Liver (tissue), 8 donors: ENCODE measurements at regions not wholly inside any gene's neighbourhood (a gene's known extent, or its start where the extent isn't known, plus 50 kb on each side); places are given as distances from the start of the nearest gene placed in this dataset.

Source experiments
- DNase-seq: peaks from one replicate; pipeline ENCODE4 v3.0.0-alpha.2; 2017; ENCODE audit warnings: low spot score
- H3K27ac ChIP-seq, 2 donors: one replicate each; pipeline ENCODE4 v1.7.0; 2013; ENCODE audit warnings: inconsistent platforms in 2 of 2, low read length in 2 of 2, control low read depth in 1 of 2, low read depth in 1 of 2, mild to moderate bottlenecking in 1 of 2
- H3K27me3 ChIP-seq, 4 donors: one replicate each; pipeline versions ENCODE4 v1.6.1 to v1.7.0; 2013; ENCODE audit warnings: low read length in 3 of 4, inconsistent platforms in 1 of 4, mild to moderate bottlenecking in 1 of 4, moderate library complexity in 1 of 4; ENCODE audit not compliant: control insufficient read depth in 4 of 4, insufficient read depth in 4 of 4
- H3K36me3 ChIP-seq, 4 donors: one replicate each; pipeline versions ENCODE4 v1.6.1 to v1.7.0; 2013; ENCODE audit warnings: low read length in 3 of 4, mild to moderate bottlenecking in 3 of 4, low read depth in 1 of 4, moderate library complexity in 1 of 4; ENCODE audit not compliant: control insufficient read depth in 4 of 4, insufficient read depth in 3 of 4
- H3K4me1 ChIP-seq, 4 donors: one replicate each; pipeline versions ENCODE4 v1.6.1 to v1.7.0; 2013; ENCODE audit warnings: low read length in 3 of 4, mild to moderate bottlenecking in 3 of 4, moderate library complexity in 1 of 4; ENCODE audit not compliant: control insufficient read depth in 4 of 4, insufficient read depth in 4 of 4
- H3K4me3 ChIP-seq, 3 donors: one replicate each; pipeline versions ENCODE4 v1.6.1 to v1.7.0; 2013; ENCODE audit warnings: low read length in 3 of 3, control low read depth in 1 of 3, low read depth in 1 of 3, mild to moderate bottlenecking in 1 of 3
- H3K9ac ChIP-seq, 2 donors: one replicate each; pipeline ENCODE4 v1.7.0; 2013; ENCODE audit warnings: low read length in 2 of 2, mild to moderate bottlenecking in 2 of 2, moderate library complexity in 2 of 2, control low read depth in 1 of 2, low read depth in 1 of 2
- H3K9me3 ChIP-seq, 4 donors: one replicate each; pipeline versions ENCODE4 v1.6.1 to v1.7.0; 2013; ENCODE audit warnings: low read length in 3 of 4; ENCODE audit not compliant: control insufficient read depth in 4 of 4
- EGR1 ChIP-seq, 2 donors: IDR thresholded peaks; 2 replicates each; pipeline ENCODE4 v1.6.1; 2016 to 2018; ENCODE audit warnings: antibody characterized with exemption in 2 of 2, low read depth in 2 of 2
- FOXA2 ChIP-seq: IDR thresholded peaks from 2 replicates; pipeline ENCODE4 v1.6.1; 2016; ENCODE audit warnings: antibody characterized with exemption
- GABPA ChIP-seq, 2 donors: IDR thresholded peaks in 1 of 2; conservative IDR thresholded peaks in 1 of 2; 2 replicates each; pipeline ENCODE4 v1.6.1; 2016; ENCODE audit warnings: antibody characterized with exemption in 2 of 2, mild to moderate bottlenecking in 1 of 2, moderate library complexity in 1 of 2
- HNF4G ChIP-seq: IDR thresholded peaks from 2 replicates; pipeline ENCODE4 v1.6.1; 2016; ENCODE audit warnings: antibody characterized with exemption
- RAD21 ChIP-seq, 2 donors: IDR thresholded peaks; 2 replicates each; pipeline ENCODE4 v1.6.1; 2016; ENCODE audit warnings: antibody characterized with exemption in 2 of 2, mild to moderate bottlenecking in 2 of 2
- RXRA ChIP-seq, 2 donors: IDR thresholded peaks; 2 replicates each; pipeline ENCODE4 v1.6.1; 2017 to 2018; ENCODE audit warnings: antibody characterized with exemption in 2 of 2, mild to moderate bottlenecking in 1 of 2
- WGBS: extraction: QIAGEN DNeasy Blood & Tissue Kit; methylation state at CpG from one replicate; pipeline ENCODE4 v1.1.7; 2013; 5-methylcytosine and 5-hydroxymethylcytosine counted together
- TF ChIP-seq, protein P1 (sequence below): IDR thresholded peaks from 2 replicates; pipeline ENCODE4 v1.6.1; 2016; ENCODE audit warnings: antibody characterized with exemption, mild to moderate bottlenecking
- TF ChIP-seq, protein P2 (sequence below): IDR thresholded peaks from 2 replicates; pipeline ENCODE4 v1.6.1; 2016; ENCODE audit warnings: antibody characterized with exemption
- TF ChIP-seq, protein P3 (sequence below): fragments of 150-350 bp; IDR thresholded peaks from 2 replicates; pipeline ENCODE4 v1.5.1; 2017; ENCODE audit warnings: improper control_type of control experiment, low read depth, low read length; ENCODE audit not compliant: missing input control
- TF ChIP-seq, protein P4 (sequence below): IDR thresholded peaks from 2 replicates; pipeline ENCODE4 v1.6.1; 2016; ENCODE audit warnings: antibody characterized with exemption
- TF ChIP-seq, protein P5 (sequence below): IDR thresholded peaks from 2 replicates; pipeline ENCODE4 v1.6.1; 2016; ENCODE audit warnings: antibody characterized with exemption
- donor health status: healthy.
- donor health status: healthy.
- donor health status: healthy.
- donor health status: healthy.
- donor health status: healthy.

DNA sequence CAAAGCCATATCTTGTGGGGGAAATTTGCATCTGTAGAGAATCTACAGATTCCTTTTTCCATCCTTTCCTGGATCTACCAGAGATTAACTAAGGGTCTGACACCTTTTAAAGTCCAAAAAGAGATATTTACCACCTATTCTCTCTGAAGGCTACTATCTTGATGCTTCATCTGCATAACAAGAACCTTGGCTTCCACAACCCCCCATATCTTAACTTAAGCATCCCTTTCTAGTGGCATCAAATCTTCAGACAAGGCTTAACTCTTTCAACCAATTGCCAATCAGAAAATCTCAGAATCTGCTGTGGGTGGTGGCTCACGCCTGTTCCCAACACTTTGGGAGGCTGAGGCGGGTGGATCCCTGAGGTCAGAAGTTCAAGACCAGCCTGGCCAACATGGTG, 74.3 kb upstream of the FICD start (continued):
- TF ChIP-seq, protein P1, sequence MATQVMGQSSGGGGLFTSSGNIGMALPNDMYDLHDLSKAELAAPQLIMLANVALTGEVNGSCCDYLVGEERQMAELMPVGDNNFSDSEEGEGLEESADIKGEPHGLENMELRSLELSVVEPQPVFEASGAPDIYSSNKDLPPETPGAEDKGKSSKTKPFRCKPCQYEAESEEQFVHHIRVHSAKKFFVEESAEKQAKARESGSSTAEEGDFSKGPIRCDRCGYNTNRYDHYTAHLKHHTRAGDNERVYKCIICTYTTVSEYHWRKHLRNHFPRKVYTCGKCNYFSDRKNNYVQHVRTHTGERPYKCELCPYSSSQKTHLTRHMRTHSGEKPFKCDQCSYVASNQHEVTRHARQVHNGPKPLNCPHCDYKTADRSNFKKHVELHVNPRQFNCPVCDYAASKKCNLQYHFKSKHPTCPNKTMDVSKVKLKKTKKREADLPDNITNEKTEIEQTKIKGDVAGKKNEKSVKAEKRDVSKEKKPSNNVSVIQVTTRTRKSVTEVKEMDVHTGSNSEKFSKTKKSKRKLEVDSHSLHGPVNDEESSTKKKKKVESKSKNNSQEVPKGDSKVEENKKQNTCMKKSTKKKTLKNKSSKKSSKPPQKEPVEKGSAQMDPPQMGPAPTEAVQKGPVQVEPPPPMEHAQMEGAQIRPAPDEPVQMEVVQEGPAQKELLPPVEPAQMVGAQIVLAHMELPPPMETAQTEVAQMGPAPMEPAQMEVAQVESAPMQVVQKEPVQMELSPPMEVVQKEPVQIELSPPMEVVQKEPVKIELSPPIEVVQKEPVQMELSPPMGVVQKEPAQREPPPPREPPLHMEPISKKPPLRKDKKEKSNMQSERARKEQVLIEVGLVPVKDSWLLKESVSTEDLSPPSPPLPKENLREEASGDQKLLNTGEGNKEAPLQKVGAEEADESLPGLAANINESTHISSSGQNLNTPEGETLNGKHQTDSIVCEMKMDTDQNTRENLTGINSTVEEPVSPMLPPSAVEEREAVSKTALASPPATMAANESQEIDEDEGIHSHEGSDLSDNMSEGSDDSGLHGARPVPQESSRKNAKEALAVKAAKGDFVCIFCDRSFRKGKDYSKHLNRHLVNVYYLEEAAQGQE, result no peak

- Histone ChIP-seq H3K9ac (no peak overlapping the region), H3K27ac (no peak overlapping the region), H3K4me3 (no peak overlapping the region), H3K4me1 (no peaks in the 10 kb centered on the region), H3K36me3 (no peaks in the 10 kb centered on the region), H3K27me3 (peaks cover 0 to 4% (median 0%) of the 10 kb centered on the region in 4 donors), H3K9me3 (no peaks in the 10 kb centered on the region)
- no peak for DNase-seq
- TF ChIP-seq RAD21 (IDR thresholded peaks at IDR 0.05) (no peak), GABPA (IDR thresholded peaks at IDR 0.05 in 1 of 2, conservative IDR thresholded peaks at IDR 0.05 in 1 of 2) (no peak), RXRA (IDR thresholded peaks at IDR 0.05) (no peak)
- TF ChIP-seq, protein P2, sequence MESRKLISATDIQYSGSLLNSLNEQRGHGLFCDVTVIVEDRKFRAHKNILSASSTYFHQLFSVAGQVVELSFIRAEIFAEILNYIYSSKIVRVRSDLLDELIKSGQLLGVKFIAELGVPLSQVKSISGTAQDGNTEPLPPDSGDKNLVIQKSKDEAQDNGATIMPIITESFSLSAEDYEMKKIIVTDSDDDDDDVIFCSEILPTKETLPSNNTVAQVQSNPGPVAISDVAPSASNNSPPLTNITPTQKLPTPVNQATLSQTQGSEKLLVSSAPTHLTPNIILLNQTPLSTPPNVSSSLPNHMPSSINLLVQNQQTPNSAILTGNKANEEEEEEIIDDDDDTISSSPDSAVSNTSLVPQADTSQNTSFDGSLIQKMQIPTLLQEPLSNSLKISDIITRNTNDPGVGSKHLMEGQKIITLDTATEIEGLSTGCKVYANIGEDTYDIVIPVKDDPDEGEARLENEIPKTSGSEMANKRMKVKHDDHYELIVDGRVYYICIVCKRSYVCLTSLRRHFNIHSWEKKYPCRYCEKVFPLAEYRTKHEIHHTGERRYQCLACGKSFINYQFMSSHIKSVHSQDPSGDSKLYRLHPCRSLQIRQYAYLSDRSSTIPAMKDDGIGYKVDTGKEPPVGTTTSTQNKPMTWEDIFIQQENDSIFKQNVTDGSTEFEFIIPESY, result no peak
- 76% methylated on average over 1 of the region's 1 CpG for WGBS
Measured at GRCh38 chr12:108438667-108439066, 76.4 kb upstream of the FICD start.

DNA sequence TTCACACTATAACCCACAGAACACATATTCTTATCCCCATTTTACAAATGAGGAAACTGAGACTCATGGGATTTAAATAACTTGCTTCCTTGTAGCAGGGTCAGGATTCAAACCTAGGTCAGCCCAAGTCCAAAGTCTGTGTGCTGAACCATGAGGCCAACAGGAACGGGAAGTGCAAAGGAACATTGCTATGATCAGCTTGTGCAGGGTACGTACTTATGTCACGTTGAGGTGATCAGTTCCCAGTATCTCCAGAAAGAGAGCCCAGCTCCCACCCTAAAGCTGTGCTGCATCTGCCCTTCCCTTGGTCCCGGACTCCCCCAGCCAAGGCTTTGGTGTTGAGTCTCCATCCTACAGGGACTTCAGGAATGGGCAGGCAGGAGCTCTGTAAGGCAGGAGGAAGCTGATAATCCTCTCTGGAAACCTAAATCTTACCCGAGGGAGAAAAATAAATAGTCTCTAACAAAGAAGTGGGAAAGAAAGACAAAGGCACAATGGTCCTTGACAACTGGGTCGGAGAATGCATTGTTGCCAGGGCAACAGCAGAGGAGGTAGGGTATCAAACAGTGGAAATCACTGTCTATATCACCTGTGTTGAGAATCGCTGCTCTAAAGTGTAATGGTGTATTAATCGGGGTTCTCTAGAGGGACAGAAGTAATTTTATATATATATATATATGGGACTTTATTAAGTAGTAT, 82.5 kb upstream of the FICD start:
- Histone ChIP-seq H3K4me3 (no peak overlapping the region), H3K36me3 (no peaks in the 10 kb centered on the region), H3K4me1 (no peaks in the 10 kb centered on the region), H3K27ac (no peak overlapping the region), H3K9me3 (no peaks in the 10 kb centered on the region), H3K9ac (no peak overlapping the region), H3K27me3 (peaks cover 0 to 10% (median under 1%) of the 10 kb centered on the region in 4 donors)
- TF ChIP-seq HNF4G, result no peak
- TF ChIP-seq, protein P3, sequence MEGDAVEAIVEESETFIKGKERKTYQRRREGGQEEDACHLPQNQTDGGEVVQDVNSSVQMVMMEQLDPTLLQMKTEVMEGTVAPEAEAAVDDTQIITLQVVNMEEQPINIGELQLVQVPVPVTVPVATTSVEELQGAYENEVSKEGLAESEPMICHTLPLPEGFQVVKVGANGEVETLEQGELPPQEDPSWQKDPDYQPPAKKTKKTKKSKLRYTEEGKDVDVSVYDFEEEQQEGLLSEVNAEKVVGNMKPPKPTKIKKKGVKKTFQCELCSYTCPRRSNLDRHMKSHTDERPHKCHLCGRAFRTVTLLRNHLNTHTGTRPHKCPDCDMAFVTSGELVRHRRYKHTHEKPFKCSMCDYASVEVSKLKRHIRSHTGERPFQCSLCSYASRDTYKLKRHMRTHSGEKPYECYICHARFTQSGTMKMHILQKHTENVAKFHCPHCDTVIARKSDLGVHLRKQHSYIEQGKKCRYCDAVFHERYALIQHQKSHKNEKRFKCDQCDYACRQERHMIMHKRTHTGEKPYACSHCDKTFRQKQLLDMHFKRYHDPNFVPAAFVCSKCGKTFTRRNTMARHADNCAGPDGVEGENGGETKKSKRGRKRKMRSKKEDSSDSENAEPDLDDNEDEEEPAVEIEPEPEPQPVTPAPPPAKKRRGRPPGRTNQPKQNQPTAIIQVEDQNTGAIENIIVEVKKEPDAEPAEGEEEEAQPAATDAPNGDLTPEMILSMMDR, result no peak
- TF ChIP-seq, protein P4, sequence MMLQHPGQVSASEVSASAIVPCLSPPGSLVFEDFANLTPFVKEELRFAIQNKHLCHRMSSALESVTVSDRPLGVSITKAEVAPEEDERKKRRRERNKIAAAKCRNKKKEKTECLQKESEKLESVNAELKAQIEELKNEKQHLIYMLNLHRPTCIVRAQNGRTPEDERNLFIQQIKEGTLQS, result no peak
- TF ChIP-seq EGR1 (IDR thresholded peaks at IDR 0.05; ENCODE audit: low read depth in 2 of 2), result no peak
- TF ChIP-seq FOXA2, result no peak
- TF ChIP-seq RXRA (IDR thresholded peaks at IDR 0.05), result no peak
- TF ChIP-seq, protein P5, sequence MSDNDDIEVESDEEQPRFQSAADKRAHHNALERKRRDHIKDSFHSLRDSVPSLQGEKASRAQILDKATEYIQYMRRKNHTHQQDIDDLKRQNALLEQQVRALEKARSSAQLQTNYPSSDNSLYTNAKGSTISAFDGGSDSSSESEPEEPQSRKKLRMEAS, result no peak
- DNase-seq, result no peak
- WGBS, result 65% methylated on average over 8 of the region's 8 CpGs
